Endothelial cell of umbilical vein (primary cell): ENCODE measurements at regions not wholly inside any gene's neighbourhood (a gene's known extent, or its start where the extent isn't known, plus 50 kb on each side); places are given as distances from the start of the nearest gene placed in this dataset.

Experiments used
- BruUV-seq: library from RNA; stranded (reverse); fragments of 400-500 nt; replicated peaks from 2 replicates; lab custom pipeline; 2021; lab: Mats Ljungman, UMichigan
- CTCF ChIA-PET: fragments of 300-600, 350-600 bp; sonication (Branson Sonifier 250); formaldehyde crosslinking; loops from one replicate; lab custom pipeline; 2021; ENCODE audit warnings: antibody characterized with exemption, inconsistent platforms; lab: Charles Lee
- POLR2A ChIA-PET: fragments of 300-600, 350-600 bp; sonication (Branson Sonifier 250); formaldehyde crosslinking; loops from one replicate; lab custom pipeline; 2021; ENCODE audit warnings: antibody characterized with exemption, inconsistent platforms; lab: Charles Lee
- DNase-seq: peaks from one replicate; pipeline ENCODE4 v3.0.0-alpha.2; 2011; ENCODE audit warnings: low read depth, low spot score
- FAIRE-seq: peaks from 2 replicates; lab custom pipeline; 2011; peaks lifted over from hg19 to GRCh38; lab: Jason Lieb, UNC
- H2AFZ ChIP-seq: 2 replicates; pipeline ENCODE4 v1.6.0; 2012; ENCODE audit warnings: low read depth, low read length, control low read depth, inconsistent platforms
- H3K27ac ChIP-seq: 2 replicates; pipeline ENCODE4 v1.5.1; 2011; ENCODE audit warnings: low read depth, mild to moderate bottlenecking, control low read depth, low read length, moderate library complexity; ENCODE audit not compliant: insufficient read depth
- H3K27me3 ChIP-seq, 2 experiments: 2 replicates each; pipeline versions ENCODE4 v1.6.0 to v1.6.1; 2011; ENCODE audit warnings: low read length in 2 of 2, mixed read lengths in 1 of 2; ENCODE audit not compliant: control insufficient read depth in 2 of 2, insufficient read depth in 2 of 2
- H3K36me3 ChIP-seq, 2 experiments: 2 replicates in 1 of 2; 3 replicates in 1 of 2; pipeline ENCODE4 v1.5.1; 2011; ENCODE audit warnings: low read length in 2 of 2, mild to moderate bottlenecking in 1 of 2, moderate library complexity in 1 of 2; ENCODE audit not compliant: control insufficient read depth in 2 of 2, insufficient read depth in 2 of 2; ENCODE audit errors: extremely low read depth in 1 of 2
- H3K4me1 ChIP-seq: 3 replicates; pipeline ENCODE4 v1.5.1; 2011; ENCODE audit warnings: mild to moderate bottlenecking, low read length; ENCODE audit not compliant: control insufficient read depth, insufficient read depth; ENCODE audit errors: extremely low read depth
- H3K4me2 ChIP-seq: 2 replicates; pipeline ENCODE4 v1.6.1; 2011; ENCODE audit warnings: low read length, control low read depth, mixed read lengths; ENCODE audit not compliant: insufficient read depth
- H3K4me3 ChIP-seq, 3 experiments: fragments of 200-600 bp in 1 of 3; sonication (generic), shearing (Covaris generic) in 1 of 3; replicated peaks in 1 of 3; 2 replicates each; pipeline ENCODE4 v1.5.1; 2011 to 2016; ENCODE audit warnings: control low read depth in 3 of 3, low read length in 3 of 3, mild to moderate bottlenecking in 2 of 3, inconsistent platforms in 1 of 3, low read depth in 1 of 3, moderate library complexity in 1 of 3; ENCODE audit not compliant: insufficient read depth in 1 of 3
- H3K79me2 ChIP-seq: 2 replicates; pipeline ENCODE4 v1.6.0; 2012; ENCODE audit warnings: low read length, inconsistent platforms; ENCODE audit not compliant: control insufficient read depth, insufficient read depth
- H3K9ac ChIP-seq: replicated peaks from 2 replicates; pipeline ENCODE3; 2011; ENCODE audit warnings: low read length, control low read depth; ENCODE audit not compliant: insufficient read depth; ENCODE audit errors: extremely low read depth
- H3K9me1 ChIP-seq: replicated peaks from 3 replicates; pipeline ENCODE4 v1.6.0; 2011; ENCODE audit warnings: mild to moderate bottlenecking, low read length; ENCODE audit not compliant: control insufficient read depth, insufficient read depth; ENCODE audit errors: extremely low read depth
- H3K9me3 ChIP-seq: replicated peaks from 2 replicates; pipeline ENCODE4 v1.5.1; 2012; ENCODE audit warnings: low read length, inconsistent platforms; ENCODE audit not compliant: control insufficient read depth, insufficient read depth
- H4K20me1 ChIP-seq: replicated peaks from 2 replicates; pipeline ENCODE3; 2011; ENCODE audit warnings: mild to moderate bottlenecking, low read length; ENCODE audit not compliant: control insufficient read depth, insufficient read depth; ENCODE audit errors: extremely low read depth
- CTCF ChIP-seq, 2 donors: IDR thresholded peaks; 1 replicate in 1 of 2; 2 replicates in 1 of 2; pipeline ENCODE4 v1.5.1; 2011; ENCODE audit warnings: low read length in 2 of 2, mild to moderate bottlenecking in 2 of 2, moderate library complexity in 2 of 2, control low read depth in 1 of 2, inconsistent platforms in 1 of 2, low read depth in 1 of 2; ENCODE audit not compliant: insufficient read depth in 1 of 2; ENCODE audit errors: extremely low read depth in 1 of 2
- EZH2 ChIP-seq: IDR thresholded peaks from 2 replicates; pipeline ENCODE4 v1.6.1; 2012; ENCODE audit warnings: borderline replicate concordance, low read depth, mild to moderate bottlenecking, moderate library complexity, low read length, inconsistent platforms; ENCODE audit not compliant: severe bottlenecking
- FOS ChIP-seq: IDR thresholded peaks from 2 replicates; pipeline ENCODE4 v1.6.1; 2011; ENCODE audit warnings: mild to moderate bottlenecking, low read length, moderate library complexity, borderline replicate concordance; ENCODE audit not compliant: insufficient read depth
- GATA2 ChIP-seq: IDR thresholded peaks from 2 replicates; pipeline ENCODE4 v1.7.0; 2011; ENCODE audit warnings: low read depth, mild to moderate bottlenecking, moderate library complexity, mixed read lengths, low read length; ENCODE audit not compliant: insufficient read length, insufficient read depth
- JUN ChIP-seq: IDR thresholded peaks from 2 replicates; pipeline ENCODE4 v1.6.1; 2011; ENCODE audit warnings: borderline replicate concordance, low read depth; ENCODE audit not compliant: insufficient read length, insufficient read depth
- MAX ChIP-seq: IDR thresholded peaks from 2 replicates; pipeline ENCODE4 v1.6.1; 2011; ENCODE audit not compliant: insufficient read depth, insufficient read length
- MYC ChIP-seq: IDR thresholded peaks from one replicate; pipeline ENCODE4 v1.6.1; 2011; ENCODE audit warnings: mild to moderate bottlenecking, low read depth, low read length
- POLR2A ChIP-seq: IDR thresholded peaks from 2 replicates; pipeline ENCODE4 v1.6.1; 2012; ENCODE audit warnings: low read depth, mild to moderate bottlenecking, control low read depth, low read length
- POLR2AphosphoS5 ChIP-seq: IDR thresholded peaks from 2 replicates; pipeline ENCODE4 v1.6.1; 2012; ENCODE audit warnings: low read depth, mild to moderate bottlenecking, control low read depth, low read length, moderate library complexity; ENCODE audit not compliant: insufficient read depth
- dilution Hi-C: fragments of 300-500 bp; cut with MboI; formaldehyde crosslinking; loops from one replicate; pipeline ENCODE4 v1.15.0; 2019; ENCODE audit warnings: low sequenced_read_pairs; ENCODE audit not compliant: extremely low pct_ligation_motif_present
- intact Hi-C: fragments of 100-400 bp; cut with micrococcal nuclease; formaldehyde crosslinking; loops from one replicate; pipeline ENCODE4 v1.10.0; 2022

GRCh38 chr13:111528513-111528912 lies 208.1 kb downstream of the TEX29 start:
- no peak for FAIRE-seq
- no peak for TF ChIP-seq POLR2AphosphoS5
- TF ChIP-seq GATA2, result no peak
- TF ChIP-seq FOS, result no peak
- no peak for TF ChIP-seq EZH2
- no peak for TF ChIP-seq POLR2A
- TF ChIP-seq CTCF (IDR thresholded peaks at IDR 0.05; ENCODE audit: extremely low read depth in 1 of 2, insufficient read depth in 1 of 2, low read depth in 1 of 2, low read length in 2 of 2), result no peak
- TF ChIP-seq MYC, result no peak
- TF ChIP-seq MAX, result no peak
- TF ChIP-seq JUN, result no peak
- CTCF ChIA-PET, result no interaction called here

More at GRCh38 chr13:111528513-111528912, 208.1 kb downstream of the TEX29 start:
- no peak overlapping the region for H3K4me3 ChIP-seq
- no peak overlapping the region for H2AFZ ChIP-seq
- no peaks in the 10 kb centered on the region for H3K9me1 ChIP-seq
- no peak for DNase-seq
- no peaks in the 10 kb centered on the region for H3K36me3 ChIP-seq
- H4K20me1 ChIP-seq, result no peaks in the 10 kb centered on the region
- H3K9me3 ChIP-seq, result no peaks in the 10 kb centered on the region
- no peaks in the 10 kb centered on the region for H3K4me1 ChIP-seq
- no TSS peak for BruUV-seq
- intact Hi-C loops, result no loop called here
- H3K4me2 ChIP-seq, result no peak overlapping the region
- dilution Hi-C loops, result no loop called here
- POLR2A ChIA-PET, result no interaction called here
- H3K27me3 ChIP-seq, result no peaks in the 10 kb centered on the region
- no peak overlapping the region for H3K27ac ChIP-seq
- no peak overlapping the region for H3K9ac ChIP-seq
- no peaks in the 10 kb centered on the region for H3K79me2 ChIP-seq
